ENCODE measurements at regions not wholly inside any gene's neighbourhood (a gene's known extent, or its start where the extent isn't known, plus 50 kb on each side); places are given as distances from the start of the nearest gene placed in this dataset.

DNA sequence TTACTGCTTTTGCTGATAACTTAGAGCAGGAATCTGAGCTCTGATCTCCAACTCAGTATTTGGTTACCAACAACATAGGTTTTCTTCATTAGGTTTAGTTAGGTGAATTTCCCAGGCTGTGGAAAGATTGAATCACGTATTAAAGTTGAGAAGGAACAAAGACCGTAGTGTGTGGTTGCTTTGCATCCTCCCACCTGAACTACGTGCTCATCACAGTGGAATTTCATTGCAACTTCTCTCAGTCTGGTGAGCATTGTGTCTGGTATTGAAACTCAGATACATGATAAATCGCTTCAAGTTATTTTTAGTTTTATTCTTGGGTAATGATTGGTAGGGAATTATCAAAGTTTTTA lies 139.4 kb upstream of the AKR1E2 start:
- H3K4me3 ChIP-seq (ENCODE audit: low read depth in 1 of 2, low read length in 1 of 2): no peak overlapping the region
- H3K27ac ChIP-seq: no peak overlapping the region
- TF ChIP-seq CTCF (IDR thresholded peaks at IDR 0.05): no peak

GRCh38 chr10:4685904-4686643 lies 139.9 kb upstream of the AKR1E2 start:
- no peaks in the 10 kb centered on the region for H3K4me1 ChIP-seq (ENCODE audit: control insufficient read depth in 1 of 2, insufficient read depth in 1 of 2, low read depth in 1 of 2, low read length in 1 of 2)
- no peak for TF ChIP-seq CTCF (IDR thresholded peaks at IDR 0.05)
- no peaks in the 10 kb centered on the region for H3K36me3 ChIP-seq
- no peak overlapping the region for H3K27ac ChIP-seq
- H3K27me3 ChIP-seq: no peaks in the 10 kb centered on the region
- H3K9me3 ChIP-seq: no peaks in the 10 kb centered on the region
- no peak overlapping the region for H3K4me3 ChIP-seq (ENCODE audit: low read depth in 1 of 2, low read length in 1 of 2)

More for the DNA sequence above, 139.4 kb upstream of the AKR1E2 start:
- Histone ChIP-seq H3K4me1 (ENCODE audit: control insufficient read depth in 1 of 2, insufficient read depth in 1 of 2, low read depth in 1 of 2, low read length in 1 of 2) (no peaks in the 10 kb centered on the region), H3K36me3 (no peaks in the 10 kb centered on the region), H3K9me3 (no peaks in the 10 kb centered on the region), H3K27me3 (no peaks in the 10 kb centered on the region)

- Histone ChIP-seq H3K27ac (no peak overlapping the region), H3K9me3 (no peaks in the 10 kb centered on the region), H3K4me1 (ENCODE audit: control insufficient read depth in 1 of 2, insufficient read depth in 1 of 2, low read depth in 1 of 2, low read length in 1 of 2) (no peaks in the 10 kb centered on the region), H3K27me3 (no peaks in the 10 kb centered on the region), H3K4me3 (ENCODE audit: low read depth in 1 of 2, low read length in 1 of 2) (no peak overlapping the region), H3K36me3 (no peaks in the 10 kb centered on the region)
- no peak for TF ChIP-seq CTCF (IDR thresholded peaks at IDR 0.05)
These were observed 140.5 kb upstream of the AKR1E2 start for GRCh38 chr10:4685491-4685890.

- H3K36me3 ChIP-seq: no peaks in the 10 kb centered on the region
- H3K4me3 ChIP-seq (ENCODE audit: low read depth in 1 of 2, low read length in 1 of 2): no peak overlapping the region
- H3K9me3 ChIP-seq: no peaks in the 10 kb centered on the region
- H3K4me1 ChIP-seq (ENCODE audit: control insufficient read depth in 1 of 2, insufficient read depth in 1 of 2, low read depth in 1 of 2, low read length in 1 of 2): no peaks in the 10 kb centered on the region
- no peaks in the 10 kb centered on the region for H3K27me3 ChIP-seq
- H3K27ac ChIP-seq: no peak overlapping the region
- TF ChIP-seq CTCF (IDR thresholded peaks at IDR 0.05): no peak
These were observed 141.6 kb upstream of the AKR1E2 start for GRCh38 chr10:4684434-4684833.

GRCh38 chr10:4683838-4684237 lies 142.2 kb upstream of the AKR1E2 start:
- no peaks in the 10 kb centered on the region for H3K4me1 ChIP-seq (ENCODE audit: control insufficient read depth in 1 of 2, insufficient read depth in 1 of 2, low read depth in 1 of 2, low read length in 1 of 2)
- no peaks in the 10 kb centered on the region for H3K9me3 ChIP-seq
- H3K4me3 ChIP-seq (ENCODE audit: low read depth in 1 of 2, low read length in 1 of 2): no peak overlapping the region
- no peaks in the 10 kb centered on the region for H3K27me3 ChIP-seq
- no peaks in the 10 kb centered on the region for H3K36me3 ChIP-seq
- H3K27ac ChIP-seq: no peak overlapping the region
- TF ChIP-seq CTCF (IDR thresholded peaks at IDR 0.05): no peak

Measured in neutrophil (primary cell).